GM23338 (cell line): ENCODE measurements at regions not wholly inside any gene's neighbourhood (a gene's known extent, or its start where the extent isn't known, plus 50 kb on each side); places are given as distances from the start of the nearest gene placed in this dataset.

Source experiments
- ATAC-seq: fragments of 200-7000 bp; cut with Tn5 transposase; 3 replicates; pipeline ENCODE4 v1.9.1; 2020
- DNase-seq: peaks from one replicate; pipeline ENCODE4 v3.0.0-alpha.2; 2015; ENCODE audit warnings: low spot score
- H2AFZ ChIP-seq: fragments of 200-600 bp; sonication (generic); 2 replicates; pipeline ENCODE4 v1.8.0; 2016; ENCODE audit warnings: antibody characterized with exemption, mild to moderate bottlenecking, moderate library complexity
- H3F3A ChIP-seq: fragments of 200-600 bp; sonication (generic); replicated peaks from 2 replicates; pipeline ENCODE4 v1.8.0; 2017; ENCODE audit warnings: antibody characterized with exemption, mixed run types, low read depth
- H3K27ac ChIP-seq: fragments of 200-600 bp; sonication (generic); 2 replicates; pipeline ENCODE4 v1.6.1; 2016; ENCODE audit warnings: low read depth
- H3K27me3 ChIP-seq: fragments of 200-600 bp; sonication (generic); 2 replicates; pipeline ENCODE4 v1.8.0; 2016; ENCODE audit warnings: mild to moderate bottlenecking, mixed run types, moderate library complexity; ENCODE audit not compliant: insufficient read depth
- H3K36me3 ChIP-seq: fragments of 200-600 bp; sonication (generic); 2 replicates; pipeline ENCODE4 v1.8.0; 2016; ENCODE audit warnings: mild to moderate bottlenecking; ENCODE audit not compliant: insufficient read depth
- H3K4me1 ChIP-seq: fragments of 200-600 bp; sonication (generic); 2 replicates; pipeline ENCODE4 v1.8.0; 2016; ENCODE audit warnings: mild to moderate bottlenecking, moderate library complexity; ENCODE audit not compliant: insufficient read depth
- H3K4me2 ChIP-seq: fragments of 200-600 bp; sonication (generic); 2 replicates; pipeline ENCODE4 v1.7.1; 2017; ENCODE audit warnings: mixed run types
- H3K4me3 ChIP-seq: fragments of 200-600 bp; sonication (generic); 2 replicates; pipeline ENCODE4 v1.6.1; 2016; ENCODE audit warnings: mixed run types
- H3K79me2 ChIP-seq: fragments of 200-600 bp; sonication (generic); replicated peaks from 2 replicates; pipeline ENCODE4 v1.8.0; 2017; ENCODE audit warnings: mild to moderate bottlenecking; ENCODE audit not compliant: insufficient read depth
- H3K9me2 ChIP-seq: fragments of 200-600 bp; sonication (generic); 2 replicates; pipeline ENCODE4 v1.8.0; 2017; ENCODE audit not compliant: insufficient read depth
- H4K20me1 ChIP-seq: fragments of 200-600 bp; sonication (generic); replicated peaks from 2 replicates; pipeline ENCODE4 v1.8.0; 2017; ENCODE audit warnings: mild to moderate bottlenecking; ENCODE audit not compliant: insufficient read depth
- H3K27ac Mint-ChIP-seq: 2 replicates; pipeline ENCODE4 v1.8.0; 2020; ENCODE audit warnings: inconsistent platforms, mild to moderate bottlenecking, moderate library complexity, mixed read lengths
- H3K27me3 Mint-ChIP-seq: 3 replicates; pipeline ENCODE4 v1.8.0; 2022; ENCODE audit warnings: low read depth, mild to moderate bottlenecking, moderate library complexity, mixed read lengths, inconsistent platforms; ENCODE audit not compliant: insufficient read depth, poor library complexity
- H3K36me3 Mint-ChIP-seq: 3 replicates; pipeline ENCODE4 v1.8.0; 2021; ENCODE audit warnings: low read depth, mild to moderate bottlenecking, inconsistent platforms, moderate library complexity, mixed read lengths
- H3K4me1 Mint-ChIP-seq: 3 replicates; pipeline ENCODE4 v1.8.0; 2020; ENCODE audit warnings: mild to moderate bottlenecking, inconsistent platforms, mixed read lengths
- H3K4me3 Mint-ChIP-seq: 3 replicates; pipeline ENCODE4 v1.8.0; 2021; ENCODE audit warnings: moderate library complexity, mild to moderate bottlenecking, inconsistent platforms, mixed read lengths
- H3K9me3 Mint-ChIP-seq: 3 replicates; pipeline ENCODE4 v1.8.0; 2020; ENCODE audit warnings: moderate library complexity, mild to moderate bottlenecking, inconsistent platforms, mixed read lengths
- CREB1 ChIP-seq: fragments of 250-450 bp; sonication (Bioruptor Pico); IDR thresholded peaks from 2 replicates; pipeline ENCODE4 v1.5.0; 2020; ENCODE audit warnings: low read depth, mild to moderate bottlenecking, moderate library complexity
- EZH2phosphoT487 ChIP-seq: fragments of 200-600 bp; sonication (generic); IDR thresholded peaks from one replicate; pipeline ENCODE4 v1.8.1; 2018; ENCODE audit warnings: antibody characterized with exemption; ENCODE audit not compliant: unreplicated experiment
- JUNB ChIP-seq: IDR thresholded peaks from one replicate; pipeline ENCODE4 v1.6.1; 2016; ENCODE audit warnings: antibody characterized with exemption; ENCODE audit not compliant: unreplicated experiment
- NANOG ChIP-seq: IDR thresholded peaks from 2 replicates; pipeline ENCODE4 v1.6.1; 2016; ENCODE audit warnings: antibody characterized with exemption, borderline replicate concordance
- POLR2AphosphoS5 ChIP-seq: IDR thresholded peaks from 2 replicates; pipeline ENCODE4 v1.6.1; 2016; ENCODE audit warnings: antibody characterized with exemption, low read depth
- STAT1 ChIP-seq: IDR thresholded peaks from one replicate; pipeline ENCODE4 v1.6.1; 2016; ENCODE audit warnings: antibody characterized with exemption; ENCODE audit not compliant: unreplicated experiment
- ZNF114 ChIP-seq: fragments of 250-450 bp; sonication (Bioruptor Pico); IDR thresholded peaks from 2 replicates; pipeline ENCODE4 v1.5.0; 2020; ENCODE audit warnings: mild to moderate bottlenecking, moderate library complexity
- ZNF331 ChIP-seq: fragments of 250-450 bp; sonication (Bioruptor Pico); IDR thresholded peaks from 2 replicates; pipeline ENCODE4 v1.5.0; 2020; ENCODE audit warnings: low read depth, mild to moderate bottlenecking, moderate library complexity
- TF ChIP-seq, protein P1 (sequence below): IDR thresholded peaks from 2 replicates; pipeline ENCODE4 v1.6.1; 2016; ENCODE audit warnings: antibody characterized with exemption
- TF ChIP-seq, protein P2 (sequence below): IDR thresholded peaks from one replicate; pipeline ENCODE4 v1.6.1; 2018; ENCODE audit warnings: antibody characterized with exemption; ENCODE audit not compliant: unreplicated experiment
- TF ChIP-seq, protein P3 (sequence below), 2 experiments: fragments of 200-600 bp in 1 of 2; sonication (generic) in 1 of 2; conservative IDR thresholded peaks; 2 replicates each; pipeline versions ENCODE4 v1.5.1 to v1.6.1; 2016 to 2017; ENCODE audit warnings: antibody characterized with exemption in 2 of 2, low read depth in 2 of 2, mild to moderate bottlenecking in 2 of 2, moderate library complexity in 1 of 2
- TF ChIP-seq, protein P4 (sequence below): fragments of 250-450 bp; sonication (Bioruptor Pico); IDR thresholded peaks from 2 replicates; pipeline ENCODE4 v1.5.0; 2020; ENCODE audit warnings: mild to moderate bottlenecking, moderate library complexity

DNA sequence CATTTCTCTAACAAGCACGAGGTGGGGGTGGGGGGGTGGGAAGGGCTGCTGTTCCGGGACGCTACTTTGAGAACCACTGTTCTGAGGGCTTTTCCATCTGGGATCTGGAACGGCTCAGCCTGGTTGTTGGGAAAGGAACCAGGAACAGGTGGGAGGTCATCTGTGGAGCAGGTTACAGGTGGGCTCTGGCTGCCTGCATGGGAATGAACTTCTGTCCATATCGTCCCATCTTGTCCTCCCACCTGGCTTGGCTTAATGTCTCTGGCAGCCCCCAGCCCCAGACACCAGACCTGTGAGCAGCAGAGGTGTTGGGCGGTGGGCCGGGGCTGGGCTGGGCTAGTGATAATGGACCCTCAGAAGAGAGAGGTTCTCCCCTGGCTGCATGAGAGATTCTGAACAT lies 69.4 kb upstream of the TARDBP start (continued):
- TF ChIP-seq, protein P1, sequence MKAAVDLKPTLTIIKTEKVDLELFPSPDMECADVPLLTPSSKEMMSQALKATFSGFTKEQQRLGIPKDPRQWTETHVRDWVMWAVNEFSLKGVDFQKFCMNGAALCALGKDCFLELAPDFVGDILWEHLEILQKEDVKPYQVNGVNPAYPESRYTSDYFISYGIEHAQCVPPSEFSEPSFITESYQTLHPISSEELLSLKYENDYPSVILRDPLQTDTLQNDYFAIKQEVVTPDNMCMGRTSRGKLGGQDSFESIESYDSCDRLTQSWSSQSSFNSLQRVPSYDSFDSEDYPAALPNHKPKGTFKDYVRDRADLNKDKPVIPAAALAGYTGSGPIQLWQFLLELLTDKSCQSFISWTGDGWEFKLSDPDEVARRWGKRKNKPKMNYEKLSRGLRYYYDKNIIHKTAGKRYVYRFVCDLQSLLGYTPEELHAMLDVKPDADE = no peak

DNA sequence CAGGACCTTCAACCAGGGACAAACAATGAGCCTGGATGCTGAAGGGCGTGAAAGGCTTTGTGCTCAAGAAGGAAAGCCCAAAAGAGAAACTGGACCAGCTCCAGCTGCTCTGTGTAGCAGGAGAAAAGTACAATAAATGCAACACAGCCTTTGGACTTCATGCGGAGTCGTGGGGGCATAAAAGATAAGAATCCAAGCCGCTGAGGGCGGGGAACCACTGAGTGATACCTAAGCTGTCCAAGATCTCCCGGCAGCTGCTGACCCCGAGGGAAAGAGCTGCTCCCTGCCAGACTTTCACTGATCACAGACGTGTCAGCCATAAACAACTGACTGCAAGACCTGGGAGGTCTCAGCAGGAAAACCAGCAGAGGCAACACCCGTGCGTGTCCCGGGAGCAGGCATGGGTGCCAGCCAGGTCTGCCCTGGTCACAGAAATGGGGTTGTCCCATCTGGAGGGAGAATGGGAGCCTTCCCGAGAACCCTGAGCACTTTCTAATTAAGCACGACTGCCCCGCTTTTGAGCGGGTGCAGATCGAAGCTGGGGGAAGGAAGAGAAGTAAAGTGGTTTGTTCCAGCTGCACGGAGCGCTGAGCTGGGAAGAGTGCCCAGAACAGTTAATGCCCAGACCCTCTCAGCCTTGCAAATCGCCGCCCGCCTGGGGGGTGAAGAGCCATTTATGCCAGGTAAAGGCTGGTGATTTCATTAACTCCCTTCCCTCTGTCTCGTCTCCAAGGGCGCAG lies 68.3 kb upstream of the TARDBP start:
- H4K20me1 ChIP-seq = no peaks in the 10 kb centered on the region
- ATAC-seq = no peak
- no peaks in the 10 kb centered on the region for H3K27me3 ChIP-seq
- Mint-ChIP-seq H3K9me3 (no peaks in the 10 kb centered on the region), H3K27me3 (peaks cover 9% of the 10 kb centered on the region), H3K36me3 (no peaks in the 10 kb centered on the region), H3K4me1 (peaks cover 27% of the 10 kb centered on the region), H3K4me3 (no peak overlapping the region), H3K27ac (no peak overlapping the region)
- H3K9me2 ChIP-seq = no peaks in the 10 kb centered on the region
- H2AFZ ChIP-seq = no peak overlapping the region
- no peak for DNase-seq
- no peak overlapping the region for H3K4me2 ChIP-seq
- H3K36me3 ChIP-seq = no peaks in the 10 kb centered on the region
- no peak overlapping the region for H3K4me3 ChIP-seq
- no peaks in the 10 kb centered on the region for H3K79me2 ChIP-seq
- peaks cover 5% of the 10 kb centered on the region for H3K4me1 ChIP-seq
- H3K27ac ChIP-seq = no peak overlapping the region
- no peaks in the 10 kb centered on the region for H3F3A ChIP-seq
- TF ChIP-seq ZNF331 (CRISPR knock-in tag) (no peak), ZNF114 (CRISPR knock-in tag) (no peak), CREB1 (CRISPR knock-in tag) (no peak), NANOG (no peak), JUNB (no peak), EZH2phosphoT487 (no peak), STAT1 (no peak), POLR2AphosphoS5 (no peak)
- TF ChIP-seq, protein P2, sequence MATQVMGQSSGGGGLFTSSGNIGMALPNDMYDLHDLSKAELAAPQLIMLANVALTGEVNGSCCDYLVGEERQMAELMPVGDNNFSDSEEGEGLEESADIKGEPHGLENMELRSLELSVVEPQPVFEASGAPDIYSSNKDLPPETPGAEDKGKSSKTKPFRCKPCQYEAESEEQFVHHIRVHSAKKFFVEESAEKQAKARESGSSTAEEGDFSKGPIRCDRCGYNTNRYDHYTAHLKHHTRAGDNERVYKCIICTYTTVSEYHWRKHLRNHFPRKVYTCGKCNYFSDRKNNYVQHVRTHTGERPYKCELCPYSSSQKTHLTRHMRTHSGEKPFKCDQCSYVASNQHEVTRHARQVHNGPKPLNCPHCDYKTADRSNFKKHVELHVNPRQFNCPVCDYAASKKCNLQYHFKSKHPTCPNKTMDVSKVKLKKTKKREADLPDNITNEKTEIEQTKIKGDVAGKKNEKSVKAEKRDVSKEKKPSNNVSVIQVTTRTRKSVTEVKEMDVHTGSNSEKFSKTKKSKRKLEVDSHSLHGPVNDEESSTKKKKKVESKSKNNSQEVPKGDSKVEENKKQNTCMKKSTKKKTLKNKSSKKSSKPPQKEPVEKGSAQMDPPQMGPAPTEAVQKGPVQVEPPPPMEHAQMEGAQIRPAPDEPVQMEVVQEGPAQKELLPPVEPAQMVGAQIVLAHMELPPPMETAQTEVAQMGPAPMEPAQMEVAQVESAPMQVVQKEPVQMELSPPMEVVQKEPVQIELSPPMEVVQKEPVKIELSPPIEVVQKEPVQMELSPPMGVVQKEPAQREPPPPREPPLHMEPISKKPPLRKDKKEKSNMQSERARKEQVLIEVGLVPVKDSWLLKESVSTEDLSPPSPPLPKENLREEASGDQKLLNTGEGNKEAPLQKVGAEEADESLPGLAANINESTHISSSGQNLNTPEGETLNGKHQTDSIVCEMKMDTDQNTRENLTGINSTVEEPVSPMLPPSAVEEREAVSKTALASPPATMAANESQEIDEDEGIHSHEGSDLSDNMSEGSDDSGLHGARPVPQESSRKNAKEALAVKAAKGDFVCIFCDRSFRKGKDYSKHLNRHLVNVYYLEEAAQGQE = no peak
- TF ChIP-seq, protein P3, sequence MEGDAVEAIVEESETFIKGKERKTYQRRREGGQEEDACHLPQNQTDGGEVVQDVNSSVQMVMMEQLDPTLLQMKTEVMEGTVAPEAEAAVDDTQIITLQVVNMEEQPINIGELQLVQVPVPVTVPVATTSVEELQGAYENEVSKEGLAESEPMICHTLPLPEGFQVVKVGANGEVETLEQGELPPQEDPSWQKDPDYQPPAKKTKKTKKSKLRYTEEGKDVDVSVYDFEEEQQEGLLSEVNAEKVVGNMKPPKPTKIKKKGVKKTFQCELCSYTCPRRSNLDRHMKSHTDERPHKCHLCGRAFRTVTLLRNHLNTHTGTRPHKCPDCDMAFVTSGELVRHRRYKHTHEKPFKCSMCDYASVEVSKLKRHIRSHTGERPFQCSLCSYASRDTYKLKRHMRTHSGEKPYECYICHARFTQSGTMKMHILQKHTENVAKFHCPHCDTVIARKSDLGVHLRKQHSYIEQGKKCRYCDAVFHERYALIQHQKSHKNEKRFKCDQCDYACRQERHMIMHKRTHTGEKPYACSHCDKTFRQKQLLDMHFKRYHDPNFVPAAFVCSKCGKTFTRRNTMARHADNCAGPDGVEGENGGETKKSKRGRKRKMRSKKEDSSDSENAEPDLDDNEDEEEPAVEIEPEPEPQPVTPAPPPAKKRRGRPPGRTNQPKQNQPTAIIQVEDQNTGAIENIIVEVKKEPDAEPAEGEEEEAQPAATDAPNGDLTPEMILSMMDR (conservative IDR thresholded peaks at IDR 0.05; ENCODE audit: low read depth in 2 of 2) = no peak
- TF ChIP-seq, protein P4, sequence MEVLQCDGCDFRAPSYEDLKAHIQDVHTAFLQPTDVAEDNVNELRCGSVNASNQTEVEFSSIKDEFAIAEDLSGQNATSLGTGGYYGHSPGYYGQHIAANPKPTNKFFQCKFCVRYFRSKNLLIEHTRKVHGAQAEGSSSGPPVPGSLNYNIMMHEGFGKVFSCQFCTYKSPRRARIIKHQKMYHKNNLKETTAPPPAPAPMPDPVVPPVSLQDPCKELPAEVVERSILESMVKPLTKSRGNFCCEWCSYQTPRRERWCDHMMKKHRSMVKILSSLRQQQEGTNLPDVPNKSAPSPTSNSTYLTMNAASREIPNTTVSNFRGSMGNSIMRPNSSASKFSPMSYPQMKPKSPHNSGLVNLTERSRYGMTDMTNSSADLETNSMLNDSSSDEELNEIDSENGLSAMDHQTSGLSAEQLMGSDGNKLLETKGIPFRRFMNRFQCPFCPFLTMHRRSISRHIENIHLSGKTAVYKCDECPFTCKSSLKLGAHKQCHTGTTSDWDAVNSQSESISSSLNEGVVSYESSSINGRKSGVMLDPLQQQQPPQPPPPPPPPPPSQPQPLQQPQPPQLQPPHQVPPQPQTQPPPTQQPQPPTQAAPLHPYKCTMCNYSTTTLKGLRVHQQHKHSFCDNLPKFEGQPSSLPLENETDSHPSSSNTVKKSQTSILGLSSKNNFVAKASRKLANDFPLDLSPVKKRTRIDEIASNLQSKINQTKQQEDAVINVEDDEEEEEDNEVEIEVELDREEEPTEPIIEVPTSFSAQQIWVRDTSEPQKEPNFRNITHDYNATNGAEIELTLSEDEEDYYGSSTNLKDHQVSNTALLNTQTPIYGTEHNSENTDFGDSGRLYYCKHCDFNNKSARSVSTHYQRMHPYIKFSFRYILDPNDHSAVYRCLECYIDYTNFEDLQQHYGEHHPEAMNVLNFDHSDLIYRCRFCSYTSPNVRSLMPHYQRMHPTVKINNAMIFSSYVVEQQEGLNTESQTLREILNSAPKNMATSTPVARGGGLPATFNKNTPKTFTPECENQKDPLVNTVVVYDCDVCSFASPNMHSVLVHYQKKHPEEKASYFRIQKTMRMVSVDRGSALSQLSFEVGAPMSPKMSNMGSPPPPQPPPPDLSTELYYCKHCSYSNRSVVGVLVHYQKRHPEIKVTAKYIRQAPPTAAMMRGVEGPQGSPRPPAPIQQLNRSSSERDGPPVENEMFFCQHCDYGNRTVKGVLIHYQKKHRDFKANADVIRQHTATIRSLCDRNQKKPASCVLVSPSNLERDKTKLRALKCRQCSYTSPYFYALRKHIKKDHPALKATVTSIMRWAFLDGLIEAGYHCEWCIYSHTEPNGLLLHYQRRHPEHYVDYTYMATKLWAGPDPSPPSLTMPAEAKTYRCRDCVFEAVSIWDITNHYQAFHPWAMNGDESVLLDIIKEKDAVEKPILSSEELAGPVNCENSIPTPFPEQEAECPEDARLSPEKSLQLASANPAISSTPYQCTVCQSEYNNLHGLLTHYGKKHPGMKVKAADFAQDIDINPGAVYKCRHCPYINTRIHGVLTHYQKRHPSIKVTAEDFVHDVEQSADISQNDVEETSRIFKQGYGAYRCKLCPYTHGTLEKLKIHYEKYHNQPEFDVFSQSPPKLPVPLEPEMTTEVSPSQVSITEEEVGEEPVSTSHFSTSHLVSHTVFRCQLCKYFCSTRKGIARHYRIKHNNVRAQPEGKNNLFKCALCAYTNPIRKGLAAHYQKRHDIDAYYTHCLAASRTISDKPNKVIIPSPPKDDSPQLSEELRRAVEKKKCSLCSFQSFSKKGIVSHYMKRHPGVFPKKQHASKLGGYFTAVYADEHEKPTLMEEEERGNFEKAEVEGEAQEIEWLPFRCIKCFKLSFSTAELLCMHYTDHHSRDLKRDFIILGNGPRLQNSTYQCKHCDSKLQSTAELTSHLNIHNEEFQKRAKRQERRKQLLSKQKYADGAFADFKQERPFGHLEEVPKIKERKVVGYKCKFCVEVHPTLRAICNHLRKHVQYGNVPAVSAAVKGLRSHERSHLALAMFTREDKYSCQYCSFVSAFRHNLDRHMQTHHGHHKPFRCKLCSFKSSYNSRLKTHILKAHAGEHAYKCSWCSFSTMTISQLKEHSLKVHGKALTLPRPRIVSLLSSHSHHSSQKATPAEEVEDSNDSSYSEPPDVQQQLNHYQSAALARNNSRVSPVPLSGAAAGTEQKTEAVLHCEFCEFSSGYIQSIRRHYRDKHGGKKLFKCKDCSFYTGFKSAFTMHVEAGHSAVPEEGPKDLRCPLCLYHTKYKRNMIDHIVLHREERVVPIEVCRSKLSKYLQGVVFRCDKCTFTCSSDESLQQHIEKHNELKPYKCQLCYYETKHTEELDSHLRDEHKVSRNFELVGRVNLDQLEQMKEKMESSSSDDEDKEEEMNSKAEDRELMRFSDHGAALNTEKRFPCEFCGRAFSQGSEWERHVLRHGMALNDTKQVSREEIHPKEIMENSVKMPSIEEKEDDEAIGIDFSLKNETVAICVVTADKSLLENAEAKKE (CRISPR knock-in tag) = no peak
